GM06990 (cell line): ENCODE measurements at regions not wholly inside any gene's neighbourhood (a gene's known extent, or its start where the extent isn't known, plus 50 kb on each side); places are given as distances from the start of the nearest gene placed in this dataset.

Experiments
- DNase-seq: peaks from one replicate; pipeline ENCODE4 v3.0.0-alpha.2; 2011; ENCODE audit not compliant: insufficient read length; ENCODE audit errors: extremely low read depth
- H3K27me3 ChIP-seq: replicated peaks from 2 replicates; pipeline ENCODE4 v1.6.0; 2011; ENCODE audit warnings: low read length; ENCODE audit not compliant: control insufficient read depth, insufficient read depth
- H3K36me3 ChIP-seq: 2 replicates; pipeline ENCODE4 v1.5.1; 2011; ENCODE audit warnings: low read length; ENCODE audit not compliant: control insufficient read depth, insufficient read depth
- H3K4me3 ChIP-seq: replicated peaks from 2 replicates; pipeline ENCODE4 v1.5.1; 2011; ENCODE audit warnings: low read depth, mild to moderate bottlenecking, control low read depth, low read length
- TF ChIP-seq, protein P1 (sequence below): IDR thresholded peaks from 2 replicates; pipeline ENCODE4 v1.5.1; 2011; ENCODE audit warnings: low read length, control low read depth, mild to moderate bottlenecking, inconsistent platforms; ENCODE audit not compliant: insufficient read depth, poor library complexity, severe bottlenecking

DNA sequence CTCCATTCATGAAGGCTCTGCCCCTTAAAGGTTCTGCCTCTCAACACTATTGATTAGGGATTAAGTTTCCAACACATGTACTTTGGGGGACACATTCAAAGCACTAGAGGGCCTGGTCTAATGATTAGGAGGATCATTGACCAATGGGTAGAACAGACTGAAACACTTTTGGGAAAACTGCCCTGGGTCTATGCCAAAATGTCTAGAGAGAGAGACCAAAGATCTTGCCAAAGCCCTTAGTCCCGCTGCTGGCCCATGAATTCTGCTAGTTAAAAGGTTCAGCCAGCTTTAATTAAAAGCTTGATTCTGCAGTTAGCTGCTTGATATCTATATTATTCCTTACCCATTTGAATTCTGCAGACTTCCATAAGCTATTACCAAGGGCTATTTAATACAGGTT, 613.2 kb downstream of the SLC4A3 start:
- Histone ChIP-seq H3K27me3 (no peaks in the 10 kb centered on the region), H3K4me3 (no peak overlapping the region), H3K36me3 (no peaks in the 10 kb centered on the region)
- no peak for DNase-seq
- TF ChIP-seq, protein P1, sequence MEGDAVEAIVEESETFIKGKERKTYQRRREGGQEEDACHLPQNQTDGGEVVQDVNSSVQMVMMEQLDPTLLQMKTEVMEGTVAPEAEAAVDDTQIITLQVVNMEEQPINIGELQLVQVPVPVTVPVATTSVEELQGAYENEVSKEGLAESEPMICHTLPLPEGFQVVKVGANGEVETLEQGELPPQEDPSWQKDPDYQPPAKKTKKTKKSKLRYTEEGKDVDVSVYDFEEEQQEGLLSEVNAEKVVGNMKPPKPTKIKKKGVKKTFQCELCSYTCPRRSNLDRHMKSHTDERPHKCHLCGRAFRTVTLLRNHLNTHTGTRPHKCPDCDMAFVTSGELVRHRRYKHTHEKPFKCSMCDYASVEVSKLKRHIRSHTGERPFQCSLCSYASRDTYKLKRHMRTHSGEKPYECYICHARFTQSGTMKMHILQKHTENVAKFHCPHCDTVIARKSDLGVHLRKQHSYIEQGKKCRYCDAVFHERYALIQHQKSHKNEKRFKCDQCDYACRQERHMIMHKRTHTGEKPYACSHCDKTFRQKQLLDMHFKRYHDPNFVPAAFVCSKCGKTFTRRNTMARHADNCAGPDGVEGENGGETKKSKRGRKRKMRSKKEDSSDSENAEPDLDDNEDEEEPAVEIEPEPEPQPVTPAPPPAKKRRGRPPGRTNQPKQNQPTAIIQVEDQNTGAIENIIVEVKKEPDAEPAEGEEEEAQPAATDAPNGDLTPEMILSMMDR = no peak

- Histone ChIP-seq H3K36me3 (no peaks in the 10 kb centered on the region), H3K4me3 (no peak overlapping the region), H3K27me3 (no peaks in the 10 kb centered on the region)
- TF ChIP-seq, protein P1 = no peak
- DNase-seq = no peak
Measured at GRCh38 chr2:220241423-220241822, 614.0 kb downstream of the SLC4A3 start.

GRCh38 chr2:220243571-220243970, 616.1 kb downstream of the SLC4A3 start:
- no peak for DNase-seq
- no peak overlapping the region for H3K4me3 ChIP-seq
- no peaks in the 10 kb centered on the region for H3K27me3 ChIP-seq
- no peaks in the 10 kb centered on the region for H3K36me3 ChIP-seq
- TF ChIP-seq, protein P1 = no peak

- DNase-seq = no peak
- H3K4me3 ChIP-seq = no peak overlapping the region
- no peaks in the 10 kb centered on the region for H3K27me3 ChIP-seq
- H3K36me3 ChIP-seq = no peaks in the 10 kb centered on the region
- TF ChIP-seq, protein P1 = no peak
Measured at GRCh38 chr2:220246386-220246785, 619.0 kb downstream of the SLC4A3 start.

GRCh38 chr2:220247588-220248350, 620.3 kb downstream of the SLC4A3 start:
- DNase-seq = no peak
- Histone ChIP-seq H3K27me3 (no peaks in the 10 kb centered on the region), H3K4me3 (no peak overlapping the region), H3K36me3 (no peaks in the 10 kb centered on the region)
- TF ChIP-seq, protein P1 = no peak
